Prostate gland (tissue), 1 donor: ENCODE measurements at regions not wholly inside any gene's neighbourhood (a gene's known extent, or its start where the extent isn't known, plus 50 kb on each side); places are given as distances from the start of the nearest gene placed in this dataset.

Experiments used
- POLR2A ChIP-seq: fragments of 450-650 bp; IDR thresholded peaks from one replicate; pipeline ENCODE4 v1.6.1; 2016; ENCODE audit warnings: antibody characterized with exemption, mild to moderate bottlenecking
- POLR2AphosphoS5 ChIP-seq: sonication (generic); formaldehyde crosslinking; IDR thresholded peaks from one replicate; pipeline ENCODE4 v1.6.1; 2017; ENCODE audit warnings: antibody characterized with exemption

- TF ChIP-seq POLR2A: no peak
- no peak for TF ChIP-seq POLR2AphosphoS5
Measured at GRCh38 chr2:103809415-103809814, 1044.5 kb upstream of the POU3F3 start.
